Activated B cell treated with CpG ODN at 0.5 μM for 24 hours (primary cell): ENCODE measurements at regions not wholly inside any gene's neighbourhood (a gene's known extent, or its start where the extent isn't known, plus 50 kb on each side); places are given as distances from the start of the nearest gene placed in this dataset.

Source experiments
- ATAC-seq: fragments of 200-7000 bp; cut with Tn5 transposase; one replicate; pipeline ENCODE4 v1.10.0; 2021; ENCODE audit warnings: low read depth, mild to moderate bottlenecking, moderate library complexity
- CTCF ChIA-PET: fragments of 350-600 bp; sonication (Branson Sonifier 250); formaldehyde crosslinking; loops from one replicate; lab custom pipeline; 2021; ENCODE audit warnings: antibody characterized with exemption; lab: Charles Lee
- POLR2A ChIA-PET: fragments of 350-600 bp; sonication (Branson Sonifier 250); formaldehyde crosslinking; loops from one replicate; lab custom pipeline; 2021; ENCODE audit warnings: antibody characterized with exemption; lab: Charles Lee
- DNase-seq: peaks from one replicate; pipeline ENCODE4 v3.0.0; 2022
- H3K27ac Mint-ChIP-seq: one replicate; pipeline ENCODE4 v1.8.0; 2020; ENCODE audit warnings: mixed read lengths
- H3K27me3 Mint-ChIP-seq: one replicate; pipeline ENCODE4 v1.8.0; 2021; ENCODE audit warnings: mixed read lengths
- H3K36me3 Mint-ChIP-seq: one replicate; pipeline ENCODE4 v1.8.0; 2021; ENCODE audit warnings: low read depth, mixed read lengths
- H3K4me1 Mint-ChIP-seq: one replicate; pipeline ENCODE4 v1.8.0; 2021; ENCODE audit warnings: mixed read lengths
- H3K4me3 Mint-ChIP-seq: one replicate; pipeline ENCODE4 v1.8.0; 2020; ENCODE audit warnings: mild to moderate bottlenecking, mixed read lengths
- H3K9me3 Mint-ChIP-seq: one replicate; pipeline ENCODE4 v1.8.0; 2020; ENCODE audit warnings: mixed read lengths
- CTCF ChIP-seq: fragments of 200-600 bp; IDR thresholded peaks from one replicate; pipeline ENCODE4 v1.8.0; 2022; ENCODE audit warnings: antibody characterized with exemption, mild to moderate bottlenecking
- intact Hi-C: fragments of 100-400 bp; cut with micrococcal nuclease; formaldehyde crosslinking; loops from one replicate; pipeline ENCODE4 v1.15.1; 2024

DNA sequence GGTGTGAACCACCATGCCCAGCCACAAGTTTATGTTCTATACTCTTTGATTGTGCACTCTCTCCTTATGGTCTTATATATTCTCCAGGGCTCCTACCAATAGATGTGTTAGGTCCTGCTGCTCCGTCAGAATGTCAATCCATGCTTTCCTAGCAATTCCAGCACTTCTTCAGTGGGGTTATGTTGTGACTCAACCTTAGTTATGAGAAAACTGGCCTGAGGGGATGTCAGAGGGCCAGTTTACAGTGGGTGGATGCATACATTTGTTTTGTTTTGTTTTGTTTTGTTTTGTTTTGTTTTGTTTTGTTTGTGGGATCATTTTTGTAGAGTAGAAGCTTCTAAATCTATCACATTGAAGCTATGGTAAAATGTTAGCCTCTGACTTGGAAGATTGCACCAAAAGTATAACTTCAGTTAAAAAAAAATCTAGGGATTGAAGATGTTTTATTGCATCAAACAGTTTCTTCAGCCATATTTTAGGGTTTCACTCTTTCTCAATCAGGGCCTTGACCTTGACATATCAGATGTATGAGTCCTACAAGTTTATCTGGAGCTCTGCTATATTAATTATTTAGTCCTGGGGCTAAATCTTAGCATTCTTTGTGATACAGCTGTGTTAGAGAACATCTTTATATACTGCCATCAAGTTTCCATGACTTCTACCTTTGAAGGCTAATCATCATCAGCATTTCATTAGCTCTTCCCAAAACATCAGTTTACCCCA, 191.6 kb upstream of the CNTN5 start:
- H3K27me3 Mint-ChIP-seq = no peaks in the 10 kb centered on the region
- POLR2A ChIA-PET = no interaction called here

GRCh38 chr11:98829971-98830370, 190.8 kb upstream of the CNTN5 start:
- Mint-ChIP-seq H3K27me3 (no peaks in the 10 kb centered on the region), H3K27ac (no peak overlapping the region), H3K9me3 (peaks cover 21% of the 10 kb centered on the region), H3K36me3 (no peaks in the 10 kb centered on the region), H3K4me3 (no peak overlapping the region), H3K4me1 (no peaks in the 10 kb centered on the region)
- no peak for TF ChIP-seq CTCF
- DNase-seq (no peak), ATAC-seq (no peak)
- POLR2A ChIA-PET = no interaction called here
- intact Hi-C loops = no loop called here
- CTCF ChIA-PET = no interaction called here

More for the DNA sequence above, 191.6 kb upstream of the CNTN5 start:
- ATAC-seq (no peak), DNase-seq (no peak)
- CTCF ChIA-PET = no interaction called here
- Mint-ChIP-seq H3K27ac (no peak overlapping the region), H3K36me3 (no peaks in the 10 kb centered on the region), H3K4me3 (no peak overlapping the region), H3K9me3 (peaks cover 18% of the 10 kb centered on the region), H3K4me1 (no peaks in the 10 kb centered on the region)
- TF ChIP-seq CTCF = no peak
- intact Hi-C loops = no loop called here

DNA sequence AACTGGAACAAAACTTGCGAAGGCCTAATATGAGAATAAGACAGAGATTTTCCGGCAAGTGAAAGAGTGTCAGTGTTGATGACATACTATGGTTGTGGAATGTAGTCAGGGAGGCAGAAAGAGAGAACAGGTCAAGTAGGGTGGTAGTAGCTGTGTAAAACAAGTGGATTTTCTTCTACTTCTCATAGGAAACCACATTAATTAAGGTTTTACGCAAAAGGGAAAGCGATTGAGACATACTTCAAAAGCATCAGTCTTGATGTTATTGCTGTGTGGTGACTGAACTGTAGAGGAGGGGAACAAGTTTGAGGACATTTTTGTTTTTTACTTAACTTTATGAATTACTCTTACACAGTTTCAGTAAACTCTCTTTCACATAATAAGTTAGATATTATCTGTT, 186.0 kb upstream of the CNTN5 start:
- H3K4me1 Mint-ChIP-seq = no peaks in the 10 kb centered on the region
- intact Hi-C loops = no loop called here
- CTCF ChIA-PET = no interaction called here
- ATAC-seq = no peak
- no peaks in the 10 kb centered on the region for H3K36me3 Mint-ChIP-seq
- POLR2A ChIA-PET = no interaction called here
- no peak overlapping the region for H3K27ac Mint-ChIP-seq
- H3K9me3 Mint-ChIP-seq = peaks cover 10% of the 10 kb centered on the region
- no peak for TF ChIP-seq CTCF
- no peaks in the 10 kb centered on the region for H3K27me3 Mint-ChIP-seq
- H3K4me3 Mint-ChIP-seq = no peak overlapping the region
- DNase-seq = no peak

DNA sequence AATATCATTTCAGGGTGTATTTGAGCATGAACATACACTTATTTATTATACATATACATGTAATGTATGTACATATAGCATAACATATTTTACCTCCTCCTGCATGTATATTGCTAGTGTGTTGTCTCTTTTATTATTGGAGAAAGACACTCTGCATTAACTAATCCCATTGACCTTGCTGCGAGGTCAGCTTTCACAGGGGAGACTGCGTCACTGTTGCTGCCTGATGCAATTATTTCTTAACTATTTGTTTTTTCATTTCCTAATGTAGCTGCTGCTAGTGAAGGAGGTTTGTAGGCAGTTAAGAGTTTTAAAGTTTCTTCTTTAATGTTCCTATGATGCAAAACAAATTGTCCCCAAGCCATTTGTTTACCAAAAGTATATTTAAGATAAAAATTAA, 185.4 kb upstream of the CNTN5 start:
- no peaks in the 10 kb centered on the region for H3K36me3 Mint-ChIP-seq
- peaks cover 9% of the 10 kb centered on the region for H3K9me3 Mint-ChIP-seq
- no peak for ATAC-seq
- intact Hi-C loops = no loop called here
- no peaks in the 10 kb centered on the region for H3K27me3 Mint-ChIP-seq
- no peak for DNase-seq
- POLR2A ChIA-PET = no interaction called here
- no peak for TF ChIP-seq CTCF
- CTCF ChIA-PET = no interaction called here
- H3K27ac Mint-ChIP-seq = no peak overlapping the region
- no peak overlapping the region for H3K4me3 Mint-ChIP-seq
- no peaks in the 10 kb centered on the region for H3K4me1 Mint-ChIP-seq

- ChIA-PET POLR2A (no interaction called here), CTCF (no interaction called here)
- DNase-seq (no peak), ATAC-seq (no peak)
- H3K27me3 Mint-ChIP-seq = no peaks in the 10 kb centered on the region
- H3K4me1 Mint-ChIP-seq = no peaks in the 10 kb centered on the region
- TF ChIP-seq CTCF = no peak
- intact Hi-C loops = no loop called here
- H3K9me3 Mint-ChIP-seq = peaks cover 9% of the 10 kb centered on the region
- no peak overlapping the region for H3K27ac Mint-ChIP-seq
- no peak overlapping the region for H3K4me3 Mint-ChIP-seq
- no peaks in the 10 kb centered on the region for H3K36me3 Mint-ChIP-seq
Measured at GRCh38 chr11:98836156-98836555, 184.6 kb upstream of the CNTN5 start.
